HCT116 (cell line): ENCODE measurements at regions not wholly inside any gene's neighbourhood (a gene's known extent, or its start where the extent isn't known, plus 50 kb on each side); places are given as distances from the start of the nearest gene placed in this dataset.

Experiments
- EZH2 ChIP-seq: fragments of 200-600 bp; sonication (generic); IDR thresholded peaks from 2 replicates; pipeline ENCODE4 v1.6.1; 2017; ENCODE audit warnings: antibody characterized with exemption, mixed run types
- EZH2phosphoT487 ChIP-seq: fragments of 200-600 bp; IDR thresholded peaks from 2 replicates; pipeline ENCODE4 v1.6.1; 2018; ENCODE audit warnings: antibody characterized with exemption, borderline replicate concordance
- TCF7L2 ChIP-seq: IDR thresholded peaks from 2 replicates; pipeline ENCODE4 v1.7.0; 2011; ENCODE audit warnings: borderline replicate concordance, inconsistent platforms; ENCODE audit not compliant: insufficient read depth, insufficient read length; ENCODE audit errors: extremely low read depth
- TF ChIP-seq, protein P1 (sequence below), 3 experiments: fragments of 200-600 bp in 1 of 3; sonication (generic) in 1 of 3; IDR thresholded peaks in 2 of 3; conservative IDR thresholded peaks in 1 of 3; 2 replicates each; pipeline ENCODE4 v1.5.1; 2012 to 2017; ENCODE audit warnings: low read depth in 2 of 3, low read length in 2 of 3, antibody characterized with exemption in 1 of 3, borderline replicate concordance in 1 of 3, control low read depth in 1 of 3, mild to moderate bottlenecking in 1 of 3, mixed read lengths in 1 of 3, mixed run types in 1 of 3, moderate library complexity in 1 of 3; ENCODE audit not compliant: insufficient read depth in 1 of 3
- TF ChIP-seq, protein P2 (sequence below): IDR thresholded peaks from 2 replicates; pipeline ENCODE4 v1.6.1; 2011; ENCODE audit warnings: mild to moderate bottlenecking, low read length, moderate library complexity; ENCODE audit not compliant: insufficient replicate concordance; ENCODE audit errors: extremely low read depth

DNA sequence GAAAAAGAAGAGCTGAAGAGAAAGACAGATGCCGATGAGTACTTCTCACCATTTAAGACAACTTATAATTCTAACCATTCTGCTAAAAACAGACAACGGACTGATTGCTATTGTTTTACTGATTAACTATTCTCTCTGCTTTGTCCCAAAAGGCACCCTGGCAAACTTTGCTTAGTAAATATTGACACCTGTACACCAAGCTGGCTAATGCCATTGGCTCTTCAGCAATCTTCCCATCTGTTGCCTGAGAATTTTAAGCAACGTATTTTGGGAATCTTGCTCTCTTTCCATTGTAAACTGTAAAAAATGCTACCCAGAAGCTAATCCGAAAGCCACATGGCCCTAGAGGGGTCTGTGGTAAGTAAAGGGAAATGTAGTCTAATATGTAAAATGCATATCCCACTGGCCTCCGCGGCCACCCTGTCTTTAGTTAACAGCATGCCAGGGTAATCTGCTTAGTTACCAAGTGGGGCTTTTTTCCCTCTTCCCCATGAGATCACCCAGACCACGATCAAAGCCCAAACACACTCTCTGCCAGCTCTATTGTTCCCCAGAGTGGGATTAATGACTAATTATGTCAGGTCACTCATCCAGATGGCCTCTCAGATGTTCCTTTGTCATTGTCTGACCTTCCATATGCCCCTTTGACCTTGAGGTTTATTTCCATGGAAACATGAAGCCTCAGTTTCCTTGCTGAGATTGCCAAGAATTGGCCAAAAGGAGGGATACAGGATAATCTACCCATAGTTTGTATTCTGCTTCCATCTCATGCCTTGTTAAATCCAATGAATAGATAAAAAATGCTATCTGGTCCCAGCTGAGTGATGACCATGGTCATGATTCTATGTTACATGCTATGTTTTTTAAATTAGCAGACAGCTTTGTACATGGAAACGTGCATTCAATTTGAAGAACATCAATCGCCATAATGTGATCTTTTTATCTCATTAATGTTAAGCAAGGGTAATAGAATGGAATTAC is 216.4 kb upstream of the MCHR2 start:
- TF ChIP-seq TCF7L2 (no peak), EZH2phosphoT487 (no peak), EZH2 (no peak)
- TF ChIP-seq, protein P1, sequence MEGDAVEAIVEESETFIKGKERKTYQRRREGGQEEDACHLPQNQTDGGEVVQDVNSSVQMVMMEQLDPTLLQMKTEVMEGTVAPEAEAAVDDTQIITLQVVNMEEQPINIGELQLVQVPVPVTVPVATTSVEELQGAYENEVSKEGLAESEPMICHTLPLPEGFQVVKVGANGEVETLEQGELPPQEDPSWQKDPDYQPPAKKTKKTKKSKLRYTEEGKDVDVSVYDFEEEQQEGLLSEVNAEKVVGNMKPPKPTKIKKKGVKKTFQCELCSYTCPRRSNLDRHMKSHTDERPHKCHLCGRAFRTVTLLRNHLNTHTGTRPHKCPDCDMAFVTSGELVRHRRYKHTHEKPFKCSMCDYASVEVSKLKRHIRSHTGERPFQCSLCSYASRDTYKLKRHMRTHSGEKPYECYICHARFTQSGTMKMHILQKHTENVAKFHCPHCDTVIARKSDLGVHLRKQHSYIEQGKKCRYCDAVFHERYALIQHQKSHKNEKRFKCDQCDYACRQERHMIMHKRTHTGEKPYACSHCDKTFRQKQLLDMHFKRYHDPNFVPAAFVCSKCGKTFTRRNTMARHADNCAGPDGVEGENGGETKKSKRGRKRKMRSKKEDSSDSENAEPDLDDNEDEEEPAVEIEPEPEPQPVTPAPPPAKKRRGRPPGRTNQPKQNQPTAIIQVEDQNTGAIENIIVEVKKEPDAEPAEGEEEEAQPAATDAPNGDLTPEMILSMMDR (IDR thresholded peaks at IDR 0.05 in 2 of 3, conservative IDR thresholded peaks at IDR 0.05 in 1 of 3; ENCODE audit: borderline replicate concordance in 1 of 3, insufficient read depth in 1 of 3, low read depth in 2 of 3, low read length in 2 of 3), result no peak
- TF ChIP-seq, protein P2, sequence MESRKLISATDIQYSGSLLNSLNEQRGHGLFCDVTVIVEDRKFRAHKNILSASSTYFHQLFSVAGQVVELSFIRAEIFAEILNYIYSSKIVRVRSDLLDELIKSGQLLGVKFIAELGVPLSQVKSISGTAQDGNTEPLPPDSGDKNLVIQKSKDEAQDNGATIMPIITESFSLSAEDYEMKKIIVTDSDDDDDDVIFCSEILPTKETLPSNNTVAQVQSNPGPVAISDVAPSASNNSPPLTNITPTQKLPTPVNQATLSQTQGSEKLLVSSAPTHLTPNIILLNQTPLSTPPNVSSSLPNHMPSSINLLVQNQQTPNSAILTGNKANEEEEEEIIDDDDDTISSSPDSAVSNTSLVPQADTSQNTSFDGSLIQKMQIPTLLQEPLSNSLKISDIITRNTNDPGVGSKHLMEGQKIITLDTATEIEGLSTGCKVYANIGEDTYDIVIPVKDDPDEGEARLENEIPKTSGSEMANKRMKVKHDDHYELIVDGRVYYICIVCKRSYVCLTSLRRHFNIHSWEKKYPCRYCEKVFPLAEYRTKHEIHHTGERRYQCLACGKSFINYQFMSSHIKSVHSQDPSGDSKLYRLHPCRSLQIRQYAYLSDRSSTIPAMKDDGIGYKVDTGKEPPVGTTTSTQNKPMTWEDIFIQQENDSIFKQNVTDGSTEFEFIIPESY, result no peak
